Endothelial cell (in vitro differentiated cells): ENCODE measurements at regions not wholly inside any gene's neighbourhood (a gene's known extent, or its start where the extent isn't known, plus 50 kb on each side); places are given as distances from the start of the nearest gene placed in this dataset.

Source experiments
- DNase-seq: peaks from one replicate; pipeline ENCODE4 v3.0.0; 2021; ENCODE audit warnings: low spot score
- H3K27ac Mint-ChIP-seq: one replicate; pipeline ENCODE4 v1.8.0; 2021; ENCODE audit warnings: mixed read lengths, inconsistent platforms; ENCODE audit not compliant: unreplicated experiment
- H3K27me3 Mint-ChIP-seq: one replicate; pipeline ENCODE4 v1.8.0; 2021; ENCODE audit warnings: mild to moderate bottlenecking, moderate library complexity, mixed read lengths, inconsistent platforms; ENCODE audit not compliant: unreplicated experiment
- H3K36me3 Mint-ChIP-seq: one replicate; pipeline ENCODE4 v1.8.0; 2021; ENCODE audit warnings: mild to moderate bottlenecking, low read depth, mixed read lengths, inconsistent platforms; ENCODE audit not compliant: unreplicated experiment
- H3K4me1 Mint-ChIP-seq: one replicate; pipeline ENCODE4 v1.8.0; 2021; ENCODE audit warnings: mild to moderate bottlenecking, mixed read lengths, inconsistent platforms; ENCODE audit not compliant: unreplicated experiment
- H3K4me3 Mint-ChIP-seq: one replicate; pipeline ENCODE4 v1.8.0; 2021; ENCODE audit warnings: mild to moderate bottlenecking, mixed read lengths, inconsistent platforms; ENCODE audit not compliant: unreplicated experiment
- H3K9me3 Mint-ChIP-seq: one replicate; pipeline ENCODE4 v1.8.0; 2021; ENCODE audit warnings: mixed read lengths, inconsistent platforms; ENCODE audit not compliant: unreplicated experiment
- CTCF ChIP-seq: fragments of 200-600 bp; sonication (generic); IDR thresholded peaks from one replicate; pipeline ENCODE4 v1.5.0; 2021; ENCODE audit warnings: antibody characterized with exemption; ENCODE audit not compliant: unreplicated experiment

GRCh38 chr5:84791730-84792129 is 407.1 kb upstream of the EDIL3 start:
- Mint-ChIP-seq H3K36me3 (no peaks in the 10 kb centered on the region), H3K27me3 (no peaks in the 10 kb centered on the region), H3K9me3 (no peaks in the 10 kb centered on the region), H3K4me3 (no peak overlapping the region), H3K27ac (no peak overlapping the region), H3K4me1 (no peaks in the 10 kb centered on the region)
- no peak for DNase-seq
- no peak for TF ChIP-seq CTCF

- Mint-ChIP-seq H3K36me3 (no peaks in the 10 kb centered on the region), H3K4me1 (no peaks in the 10 kb centered on the region), H3K27me3 (no peaks in the 10 kb centered on the region), H3K4me3 (no peak overlapping the region), H3K9me3 (no peaks in the 10 kb centered on the region), H3K27ac (no peak overlapping the region)
- no peak for TF ChIP-seq CTCF
- no peak for DNase-seq
Measured at GRCh38 chr5:84791138-84791537, 406.5 kb upstream of the EDIL3 start.

- no peak overlapping the region for H3K27ac Mint-ChIP-seq
- H3K36me3 Mint-ChIP-seq = no peaks in the 10 kb centered on the region
- no peak for TF ChIP-seq CTCF
- no peaks in the 10 kb centered on the region for H3K27me3 Mint-ChIP-seq
- DNase-seq = no peak
- no peak overlapping the region for H3K4me3 Mint-ChIP-seq
- H3K9me3 Mint-ChIP-seq = no peaks in the 10 kb centered on the region
- H3K4me1 Mint-ChIP-seq = no peaks in the 10 kb centered on the region
Measured at GRCh38 chr5:84790406-84790805, 405.7 kb upstream of the EDIL3 start.

- Mint-ChIP-seq H3K36me3 (no peaks in the 10 kb centered on the region), H3K27ac (no peak overlapping the region), H3K27me3 (no peaks in the 10 kb centered on the region), H3K4me1 (no peaks in the 10 kb centered on the region), H3K9me3 (no peaks in the 10 kb centered on the region), H3K4me3 (no peak overlapping the region)
- no peak for DNase-seq
- no peak for TF ChIP-seq CTCF
Measured at GRCh38 chr5:84783003-84783402, 398.3 kb upstream of the EDIL3 start.

- DNase-seq = no peak
- no peaks in the 10 kb centered on the region for H3K27me3 Mint-ChIP-seq
- no peak for TF ChIP-seq CTCF
- H3K9me3 Mint-ChIP-seq = no peaks in the 10 kb centered on the region
- no peaks in the 10 kb centered on the region for H3K4me1 Mint-ChIP-seq
- H3K27ac Mint-ChIP-seq = no peak overlapping the region
- H3K4me3 Mint-ChIP-seq = no peak overlapping the region
- H3K36me3 Mint-ChIP-seq = no peaks in the 10 kb centered on the region
Measured at GRCh38 chr5:84779186-84779585, 394.5 kb upstream of the EDIL3 start.
